Endodermal cell (in vitro differentiated cells): ENCODE measurements at regions not wholly inside any gene's neighbourhood (a gene's known extent, or its start where the extent isn't known, plus 50 kb on each side); places are given as distances from the start of the nearest gene placed in this dataset.

Experiments
- DNase-seq: peaks from one replicate; pipeline ENCODE4 v3.0.0-alpha.2; 2017
- H3K27ac ChIP-seq: 2 replicates; pipeline ENCODE4 v1.5.1; 2013; ENCODE audit warnings: mild to moderate bottlenecking, low read depth, low read length, moderate library complexity
- H3K27me3 ChIP-seq: 2 replicates; pipeline ENCODE4 v1.6.1; 2013; ENCODE audit warnings: mild to moderate bottlenecking, low read length, moderate library complexity; ENCODE audit not compliant: insufficient read depth, control insufficient read depth, poor library complexity, severe bottlenecking
- H3K36me3 ChIP-seq: 2 replicates; pipeline ENCODE4 v1.7.0; 2013; ENCODE audit warnings: mild to moderate bottlenecking, low read length, moderate library complexity; ENCODE audit not compliant: control insufficient read depth, insufficient read depth
- H3K4me1 ChIP-seq: one replicate; pipeline ENCODE4 v1.7.0; 2013; ENCODE audit warnings: low read length; ENCODE audit not compliant: control insufficient read depth, insufficient read depth
- H3K4me3 ChIP-seq: 2 replicates; pipeline ENCODE4 v1.5.1; 2013; ENCODE audit warnings: mild to moderate bottlenecking, low read length, moderate library complexity
- H3K9ac ChIP-seq: 2 replicates; pipeline ENCODE4 v1.6.1; 2013; ENCODE audit warnings: mild to moderate bottlenecking, low read length, moderate library complexity; ENCODE audit not compliant: poor library complexity, severe bottlenecking; ENCODE audit errors: extremely low read depth
- H3K9me3 ChIP-seq: 2 replicates; pipeline ENCODE4 v1.6.1; 2013; ENCODE audit warnings: mild to moderate bottlenecking, low read length, moderate library complexity; ENCODE audit not compliant: control insufficient read depth
- H3K27ac Mint-ChIP-seq: 2 replicates; pipeline ENCODE4 v1.8.0; 2020; ENCODE audit warnings: mixed read lengths
- H3K27me3 Mint-ChIP-seq: 2 replicates; pipeline ENCODE4 v1.8.0; 2021; ENCODE audit warnings: mild to moderate bottlenecking, mixed read lengths; ENCODE audit not compliant: insufficient read depth
- H3K36me3 Mint-ChIP-seq: 2 replicates; pipeline ENCODE4 v1.8.0; 2020; ENCODE audit warnings: low read depth, mixed read lengths
- H3K4me1 Mint-ChIP-seq: 2 replicates; pipeline ENCODE4 v1.8.0; 2020; ENCODE audit warnings: mixed read lengths
- H3K4me3 Mint-ChIP-seq: 2 replicates; pipeline ENCODE4 v1.8.0; 2020; ENCODE audit warnings: mild to moderate bottlenecking, moderate library complexity, mixed read lengths
- H3K9me3 Mint-ChIP-seq: 2 replicates; pipeline ENCODE4 v1.8.0; 2020; ENCODE audit warnings: mild to moderate bottlenecking, mixed read lengths
- CTCF ChIP-seq: fragments of 200-600 bp; sonication (generic); conservative IDR thresholded peaks from 2 replicates; pipeline ENCODE4 v1.5.0; 2021; ENCODE audit warnings: antibody characterized with exemption, mild to moderate bottlenecking
- WGBS, 2 experiments: methylation state at CpG; one replicate each; pipeline versions ENCODE4 v1.1.5 to v1.1.7; 2013; ENCODE audit warnings: missing lambda C conversion rate in 2 of 2, mixed read lengths in 1 of 2; ENCODE audit not compliant: insufficient coverage in 1 of 2, insufficient read length in 1 of 2; 5-methylcytosine and 5-hydroxymethylcytosine counted together

- Mint-ChIP-seq H3K4me3 (no peak overlapping the region), H3K36me3 (no peaks in the 10 kb centered on the region), H3K4me1 (peaks cover 18% of the 10 kb centered on the region), H3K9me3 (no peaks in the 10 kb centered on the region), H3K27me3 (no peaks in the 10 kb centered on the region), H3K27ac (no peak overlapping the region)
- Histone ChIP-seq H3K27ac (peak overlapping the region; percentile 42), H3K9me3 (no peaks in the 10 kb centered on the region), H3K36me3 (no peaks in the 10 kb centered on the region), H3K4me1 (peaks cover 6% of the 10 kb centered on the region), H3K4me3 (no peak overlapping the region), H3K27me3 (no peaks in the 10 kb centered on the region), H3K9ac (no peak overlapping the region)
- no peak for DNase-seq
- no CpG with 5 or more reads among the region's 1 CpG for WGBS, 2 experiments
- TF ChIP-seq CTCF, result no peak
These were observed 219.7 kb upstream of the CD180 start for GRCh38 chr5:67416133-67416937.

- H3K36me3 ChIP-seq, result no peaks in the 10 kb centered on the region
- no peaks in the 10 kb centered on the region for H3K27me3 ChIP-seq
- Mint-ChIP-seq H3K36me3 (no peaks in the 10 kb centered on the region), H3K27ac (no peak overlapping the region), H3K9me3 (no peaks in the 10 kb centered on the region), H3K4me1 (peaks cover 18% of the 10 kb centered on the region), H3K27me3 (no peaks in the 10 kb centered on the region), H3K4me3 (no peak overlapping the region)
- no peaks in the 10 kb centered on the region for H3K9me3 ChIP-seq
- DNase-seq, result no peak
- H3K4me1 ChIP-seq, result peaks cover 6% of the 10 kb centered on the region
- TF ChIP-seq CTCF, result no peak
- H3K27ac ChIP-seq, result no peak overlapping the region
- no peak overlapping the region for H3K4me3 ChIP-seq
- H3K9ac ChIP-seq, result no peak overlapping the region
These were observed 218.1 kb upstream of the CD180 start for GRCh38 chr5:67414712-67415111.

DNA sequence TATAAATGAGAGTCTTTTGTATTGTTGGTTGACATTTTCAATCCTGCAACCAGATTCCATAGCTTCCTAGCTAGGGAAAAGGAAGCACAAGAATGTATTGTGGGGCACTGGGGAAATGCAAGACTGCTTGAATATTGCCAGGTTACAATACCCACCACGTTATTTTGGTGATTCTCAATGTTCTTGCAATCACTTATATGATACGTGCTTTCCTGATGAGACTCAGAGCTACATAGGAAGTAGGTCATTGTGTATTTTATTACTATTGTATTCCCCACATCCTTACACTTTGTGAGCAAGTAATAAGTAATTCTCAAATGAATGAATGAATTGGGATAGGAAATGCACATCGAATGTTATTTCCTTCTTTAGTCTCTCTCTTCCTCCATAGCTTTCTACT, 217.1 kb upstream of the CD180 start:
- Mint-ChIP-seq H3K27ac (no peak overlapping the region), H3K4me3 (no peak overlapping the region), H3K9me3 (no peaks in the 10 kb centered on the region), H3K27me3 (no peaks in the 10 kb centered on the region), H3K4me1 (peaks cover 18% of the 10 kb centered on the region), H3K36me3 (no peaks in the 10 kb centered on the region)
- Histone ChIP-seq H3K9ac (no peak overlapping the region), H3K27ac (no peak overlapping the region), H3K27me3 (no peaks in the 10 kb centered on the region), H3K36me3 (no peaks in the 10 kb centered on the region), H3K4me1 (peaks cover 6% of the 10 kb centered on the region), H3K4me3 (no peak overlapping the region), H3K9me3 (no peaks in the 10 kb centered on the region)
- TF ChIP-seq CTCF, result no peak
- DNase-seq, result no peak
- WGBS, 2 experiments, result 91% methylated on average over 3 of the region's 3 CpGs; no CpG with 5 or more reads in 1 of the 2 experiments
